Body of pancreas (tissue), 4 donors: ENCODE measurements at regions not wholly inside any gene's neighbourhood (a gene's known extent, or its start where the extent isn't known, plus 50 kb on each side); places are given as distances from the start of the nearest gene placed in this dataset.

ENCODE experiments used
- ATAC-seq: fragments of 150-250 bp; one replicate; pipeline ENCODE4 v1.9.1; 2016
- DNase-seq, 4 donors: peaks; one replicate each; pipeline ENCODE4 v3.0.0-alpha.2; 2019
- H3K27ac ChIP-seq, 4 donors: fragments of 200-600 bp; sonication (generic); 1 replicate in 3 of 4; 2 replicates in 1 of 4; pipeline versions ENCODE4 v1.5.1 to v1.6.1; 2016 to 2019; ENCODE audit warnings: mild to moderate bottlenecking in 1 of 4, mixed read lengths in 1 of 4, moderate library complexity in 1 of 4
- H3K27me3 ChIP-seq, 2 donors: fragments of 200-600 bp; sonication (generic); one replicate each; pipeline ENCODE4 v1.6.0; 2016; ENCODE audit warnings: mild to moderate bottlenecking in 1 of 2
- H3K36me3 ChIP-seq, 2 donors: fragments of 200-600 bp; sonication (generic); replicated peaks in 1 of 2; 2 replicates each; pipeline ENCODE4 v1.5.1; 2016; ENCODE audit warnings: low read depth in 2 of 2; ENCODE audit not compliant: insufficient read depth in 1 of 2
- H3K4me1 ChIP-seq: fragments of 200-600 bp; sonication (generic); one replicate; pipeline ENCODE4 v1.6.0; 2016
- H3K4me3 ChIP-seq, 2 donors: fragments of 200-600 bp; sonication (generic); 1 replicate in 1 of 2; 2 replicates in 1 of 2; pipeline ENCODE4 v1.5.1; 2016 to 2019
- H3K9me3 ChIP-seq, 3 donors: fragments of 200-600 bp; sonication (generic); 1 replicate in 2 of 3; 2 replicates in 1 of 3; pipeline ENCODE4 v1.5.1; 2016
- CTCF ChIP-seq, 7 experiments: fragments of 450-650 bp in 4 of 7; fragments of 200-600 bp in 3 of 7; sonication (generic) in 3 of 7; IDR thresholded peaks; one replicate each; pipeline ENCODE4 v1.5.1; 2016 to 2019; ENCODE audit warnings: antibody characterized with exemption in 7 of 7
- POLR2A ChIP-seq, 3 donors: fragments of 450-650 bp; IDR thresholded peaks; one replicate each; pipeline ENCODE4 v1.6.1; 2016; ENCODE audit warnings: antibody characterized with exemption in 3 of 3, mild to moderate bottlenecking in 2 of 3
- WGBS, 2 donors: methylation state at CpG; one replicate each; pipeline ENCODE4 v1.1.5; 2017; 5-methylcytosine and 5-hydroxymethylcytosine counted together
- intact Hi-C: fragments of 100-400 bp; cut with DNase I; formaldehyde crosslinking; loops from one replicate; pipeline ENCODE4 v1.15.1; 2023

DNA sequence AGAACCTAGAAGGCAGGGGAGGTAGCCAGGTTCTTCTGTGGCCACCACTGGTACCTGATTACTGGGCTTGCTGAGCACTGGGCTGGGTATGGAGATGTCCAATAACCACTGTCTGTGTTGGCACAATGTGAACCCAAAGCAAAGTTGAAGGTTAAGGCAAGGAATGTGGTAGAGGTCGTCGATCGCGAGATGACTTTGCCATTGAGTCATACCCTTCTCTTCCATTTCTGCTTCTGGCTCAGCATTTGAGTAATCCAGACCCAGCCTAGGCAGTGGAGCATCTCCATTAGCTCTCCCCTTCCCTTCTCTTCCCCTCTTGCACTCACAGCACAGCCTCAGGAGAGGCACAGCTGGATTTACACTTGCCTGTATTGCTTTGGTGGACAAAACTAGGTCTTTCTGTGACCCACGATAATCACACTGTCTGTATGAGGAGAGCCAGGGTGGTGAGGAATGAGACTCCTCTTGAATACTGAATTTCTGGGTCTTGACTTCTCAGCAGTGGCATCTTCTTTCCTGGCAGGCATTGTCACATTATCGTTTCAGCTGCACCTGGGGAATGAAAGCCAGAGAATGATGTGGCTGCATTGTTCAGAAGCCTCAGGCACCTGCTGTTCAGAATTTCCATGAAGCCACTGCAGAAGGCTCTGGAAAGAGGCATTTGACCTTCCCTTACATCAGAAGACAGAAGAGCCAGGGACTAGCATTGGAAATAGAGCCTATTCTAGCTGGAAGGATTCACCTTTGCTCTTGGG lies 272.6 kb downstream of the PDCD6IP start:
- Histone ChIP-seq H3K4me1 (no peaks in the 10 kb centered on the region), H3K9me3 (no peaks in the 10 kb centered on the region), H3K27ac (no peak overlapping the region), H3K36me3 (no peaks in the 10 kb centered on the region), H3K4me3 (no peak overlapping the region), H3K27me3 (no peaks in the 10 kb centered on the region)
- intact Hi-C loops = no loop called here
- ATAC-seq (no peak), DNase-seq (no peak)
- no peak for TF ChIP-seq POLR2A (IDR thresholded peaks at IDR 0.05)
- WGBS, 2 donors = 72 to 74% methylated on average over 5 to 6 of the region's 6 CpGs

GRCh38 chr3:34072297-34072696 lies 273.9 kb downstream of the PDCD6IP start:
- Histone ChIP-seq H3K27ac (no peak overlapping the region), H3K4me3 (no peak overlapping the region), H3K27me3 (no peaks in the 10 kb centered on the region), H3K4me1 (no peaks in the 10 kb centered on the region), H3K9me3 (no peaks in the 10 kb centered on the region), H3K36me3 (no peaks in the 10 kb centered on the region)
- DNase-seq = no peak
- no peak for ATAC-seq
- intact Hi-C loops = no loop called here
- TF ChIP-seq POLR2A (IDR thresholded peaks at IDR 0.05) = no peak
- no peak for TF ChIP-seq CTCF (IDR thresholded peaks at IDR 0.05)
- WGBS, 2 donors = 65% methylated on average over 2 of the region's 2 CpGs

DNA sequence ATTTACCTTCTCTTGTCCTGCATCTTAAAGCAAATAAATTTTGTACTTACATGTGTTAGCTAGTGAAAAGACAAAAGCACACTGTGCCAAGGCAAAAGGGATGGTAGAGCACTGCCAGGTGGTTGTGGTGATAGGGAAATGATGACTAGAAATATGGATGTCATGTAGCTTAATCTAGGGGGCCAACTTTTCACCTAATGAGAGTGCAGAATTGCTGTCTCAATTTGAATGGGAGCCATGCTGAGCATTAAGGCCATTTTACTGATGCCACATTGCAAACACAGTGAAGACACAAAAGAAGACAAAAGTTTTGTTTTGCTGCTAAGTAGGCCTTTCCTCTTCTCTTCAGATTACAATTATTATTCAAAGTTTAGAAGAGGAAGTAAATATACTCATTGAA lies 274.7 kb downstream of the PDCD6IP start:
- ATAC-seq (no peak), DNase-seq (no peak)
- Histone ChIP-seq H3K9me3 (no peaks in the 10 kb centered on the region), H3K36me3 (no peaks in the 10 kb centered on the region), H3K27ac (no peak overlapping the region), H3K4me3 (no peak overlapping the region), H3K27me3 (no peaks in the 10 kb centered on the region), H3K4me1 (no peaks in the 10 kb centered on the region)
- intact Hi-C loops = no loop called here
- TF ChIP-seq CTCF (IDR thresholded peaks at IDR 0.05) (no peak), POLR2A (IDR thresholded peaks at IDR 0.05) (no peak)

DNA sequence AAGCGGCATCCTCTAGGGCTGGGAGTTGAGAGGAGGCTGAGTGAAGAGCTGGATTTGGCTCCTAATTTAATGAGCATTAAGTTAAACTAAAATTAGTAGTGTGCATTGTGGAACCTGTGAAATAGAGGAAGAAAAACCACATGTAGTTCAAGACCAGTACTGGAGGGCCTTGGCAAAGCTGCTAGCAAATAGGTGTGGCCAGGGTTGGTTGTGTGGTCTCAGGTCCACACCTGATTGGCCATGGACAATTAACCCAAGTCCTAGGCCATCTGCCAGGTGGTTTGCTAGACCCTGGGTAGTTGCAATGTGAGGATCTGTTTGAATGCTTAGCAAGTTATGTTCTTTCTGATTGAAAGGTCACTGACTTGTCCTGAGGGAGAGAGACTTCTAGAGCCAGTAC lies 275.5 kb downstream of the PDCD6IP start:
- no peak for ATAC-seq
- TF ChIP-seq CTCF (IDR thresholded peaks at IDR 0.05) = no peak
- TF ChIP-seq POLR2A (IDR thresholded peaks at IDR 0.05) = no peak
- no peak overlapping the region for H3K4me3 ChIP-seq

DNA sequence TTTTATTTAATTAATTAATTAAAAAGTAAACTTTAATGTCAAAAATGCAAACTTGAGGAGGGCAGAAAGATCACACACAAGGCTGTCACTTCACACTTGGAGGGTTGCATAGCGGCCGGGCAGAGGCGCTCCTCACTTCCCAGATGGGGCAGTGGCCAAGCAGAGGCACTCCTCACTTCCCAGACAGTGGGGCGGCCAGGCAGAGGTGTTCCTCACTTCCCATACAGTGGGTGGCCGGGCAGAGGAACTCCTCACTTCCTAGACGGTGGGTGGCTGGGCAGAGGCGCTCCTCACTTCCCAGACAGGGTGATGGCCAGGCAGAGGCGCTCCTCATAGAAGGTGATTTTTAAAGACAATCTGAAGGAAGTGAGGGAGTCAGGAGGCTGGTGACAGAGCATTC lies 277.5 kb downstream of the PDCD6IP start:
- DNase-seq (no peak), ATAC-seq (no peak)
- H3K9me3 ChIP-seq = no peaks in the 10 kb centered on the region
- H3K36me3 ChIP-seq = no peaks in the 10 kb centered on the region
- H3K27ac ChIP-seq = no peak overlapping the region
- no peak overlapping the region for H3K4me3 ChIP-seq
- 72 to 78% methylated on average over 8 of the region's 8 CpGs for WGBS, 2 donors
- H3K27me3 ChIP-seq = no peaks in the 10 kb centered on the region
- intact Hi-C loops = no loop called here
- no peak for TF ChIP-seq POLR2A (IDR thresholded peaks at IDR 0.05)
- TF ChIP-seq CTCF (IDR thresholded peaks at IDR 0.05) = no peak
- no peaks in the 10 kb centered on the region for H3K4me1 ChIP-seq

More for the DNA sequence above, 275.5 kb downstream of the PDCD6IP start:
- Histone ChIP-seq H3K4me1 (no peaks in the 10 kb centered on the region), H3K27ac (no peak overlapping the region), H3K36me3 (no peaks in the 10 kb centered on the region), H3K9me3 (no peaks in the 10 kb centered on the region), H3K27me3 (no peaks in the 10 kb centered on the region)
- no peak for DNase-seq
- intact Hi-C loops = no loop called here
- WGBS, 2 donors = 67 to 100% methylated on average over 1 of the region's 1 CpG
